ENCODE measurements at regions not wholly inside any gene's neighbourhood (a gene's known extent, or its start where the extent isn't known, plus 50 kb on each side); places are given as distances from the start of the nearest gene placed in this dataset.

DNA sequence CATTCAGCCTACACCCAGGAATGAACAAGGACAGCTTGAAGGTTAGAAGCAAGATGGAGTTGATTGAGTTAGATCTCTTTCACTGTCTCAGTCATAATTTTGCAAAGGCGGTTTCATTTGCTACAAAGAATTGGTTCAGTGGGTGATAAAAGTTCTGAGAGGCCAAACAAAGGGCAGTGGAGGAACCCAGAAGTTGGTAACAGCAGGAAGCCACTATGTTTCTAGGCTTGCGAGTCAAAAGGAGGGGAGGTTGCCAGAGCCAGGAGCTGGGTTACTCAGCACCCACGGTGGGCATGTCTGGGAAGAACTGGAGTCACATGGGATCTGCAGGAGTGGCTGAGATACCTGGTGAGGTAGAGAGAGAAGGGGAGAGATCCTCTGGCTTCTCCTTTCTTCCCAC is 64.2 kb upstream of the MRPS6 start:
- no peak for TF ChIP-seq TAF1 (IDR thresholded peaks at IDR 0.05; ENCODE audit: borderline replicate concordance, low read depth, low read length)
- no peak for TF ChIP-seq POLR2AphosphoS5 (IDR thresholded peaks at IDR 0.05; ENCODE audit: low read depth, low read length)
